HG03095 (cell line): ENCODE measurements at regions not wholly inside any gene's neighbourhood (a gene's known extent, or its start where the extent isn't known, plus 50 kb on each side); places are given as distances from the start of the nearest gene placed in this dataset.

Experiments used
- ATAC-seq: cut with Tn5 transposase; IDR thresholded peaks from one replicate; pipeline ENCODE4 v1.9.1; 2021; ENCODE audit warnings: moderate library complexity; ENCODE audit not compliant: unreplicated experiment

DNA sequence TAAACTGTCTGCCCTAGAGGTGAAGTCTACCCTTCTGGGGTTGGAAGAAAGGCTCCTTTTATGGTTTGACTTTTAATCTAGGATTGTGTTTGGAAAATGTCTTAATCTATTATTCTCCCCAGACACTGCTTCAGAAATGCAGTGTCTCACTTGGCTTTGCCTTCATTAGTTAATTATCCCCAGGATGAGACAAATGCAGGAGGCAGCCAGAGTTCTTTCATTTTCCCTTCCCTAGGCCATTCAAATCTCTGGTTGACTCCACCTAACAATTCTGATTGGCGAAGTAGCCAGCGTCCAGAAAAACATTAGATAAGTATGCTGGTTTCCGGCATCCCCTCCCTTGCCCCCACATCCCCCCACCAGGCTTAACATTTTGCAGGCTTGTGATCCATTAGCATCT lies 325.8 kb upstream of the PBX1 start:
- ATAC-seq: no peak

DNA sequence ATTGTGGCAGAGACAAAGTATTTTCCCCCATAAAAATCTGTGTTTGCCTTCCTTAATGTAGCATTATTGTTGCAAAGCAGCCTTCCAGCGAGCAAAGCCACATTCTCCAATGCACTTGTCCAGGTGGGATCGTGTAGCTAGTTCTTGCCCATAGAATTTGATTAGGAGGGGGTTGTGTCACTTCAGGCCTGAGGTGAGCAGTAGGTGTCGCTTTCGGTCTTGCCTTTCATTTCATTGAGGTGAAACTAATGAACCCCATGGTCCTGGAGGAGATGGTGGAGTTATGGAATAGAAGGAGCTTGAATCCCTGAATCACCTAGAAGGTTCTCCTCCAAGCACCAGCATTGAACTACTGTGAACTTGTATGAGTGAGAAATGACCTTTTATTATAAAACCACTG lies 318.9 kb upstream of the PBX1 start:
- ATAC-seq: no peak

DNA sequence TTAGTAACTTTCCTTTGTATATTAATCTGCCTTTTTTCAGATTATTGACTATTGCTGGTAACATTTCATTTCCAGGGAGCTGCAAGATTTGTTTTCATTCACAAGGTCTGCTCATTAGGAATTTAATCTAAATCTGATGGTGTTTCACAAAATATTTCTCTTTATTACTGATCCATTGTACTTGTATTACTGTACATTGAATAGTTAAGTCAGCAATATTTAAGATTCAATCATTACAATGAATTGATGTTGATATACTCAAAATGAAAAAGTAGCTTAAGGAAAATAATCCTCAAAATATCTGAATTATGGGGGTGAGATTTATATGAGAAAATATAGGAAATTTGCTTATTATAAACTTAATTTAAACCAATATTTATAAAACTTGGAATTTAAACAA lies 308.6 kb upstream of the PBX1 start:
- no peak for ATAC-seq

DNA sequence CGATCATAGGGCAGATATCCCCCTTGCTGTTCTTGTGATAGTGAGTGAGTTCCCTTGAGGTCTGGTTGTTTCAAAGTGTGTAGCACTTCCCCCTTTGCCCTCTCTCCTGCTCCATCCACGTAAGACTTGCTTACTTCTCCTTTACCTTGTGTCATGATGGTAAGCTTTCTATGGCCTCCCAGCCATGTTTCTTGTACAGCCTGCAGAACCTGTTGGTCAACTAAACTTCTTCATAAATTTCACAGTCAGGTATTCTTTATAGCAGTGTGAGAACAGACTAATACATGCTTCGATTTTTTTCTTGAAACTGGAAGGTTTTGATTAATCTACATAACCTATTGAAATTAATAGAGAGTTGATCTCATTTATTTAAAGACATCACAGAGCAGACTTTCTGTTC lies 302.5 kb upstream of the PBX1 start:
- ATAC-seq: no peak

DNA sequence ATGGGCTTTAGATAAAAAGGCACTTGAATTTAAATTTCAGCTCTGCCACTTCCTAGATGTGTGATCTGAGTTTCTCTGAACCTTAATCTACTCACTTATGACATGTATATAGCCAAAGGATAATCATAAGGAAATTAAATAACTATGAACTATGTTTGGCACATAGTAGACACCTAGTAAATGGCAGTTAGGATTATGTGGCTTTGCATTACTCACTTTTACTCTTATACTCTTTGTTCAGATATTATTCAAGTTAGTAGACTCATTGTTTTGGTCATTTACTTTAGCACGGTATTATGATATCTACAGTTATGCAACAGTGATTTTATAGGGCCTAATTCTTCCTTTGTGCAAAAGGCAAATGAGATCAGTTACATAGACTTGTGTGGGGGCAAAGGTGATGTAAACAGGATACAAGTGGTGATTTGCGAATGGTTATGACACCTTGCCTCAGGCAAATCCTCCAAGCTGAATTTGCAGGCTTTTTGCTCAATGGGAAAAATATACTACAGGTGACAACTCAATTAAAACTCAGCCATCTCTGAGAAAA lies 297.2 kb upstream of the PBX1 start:
- no peak for ATAC-seq

DNA sequence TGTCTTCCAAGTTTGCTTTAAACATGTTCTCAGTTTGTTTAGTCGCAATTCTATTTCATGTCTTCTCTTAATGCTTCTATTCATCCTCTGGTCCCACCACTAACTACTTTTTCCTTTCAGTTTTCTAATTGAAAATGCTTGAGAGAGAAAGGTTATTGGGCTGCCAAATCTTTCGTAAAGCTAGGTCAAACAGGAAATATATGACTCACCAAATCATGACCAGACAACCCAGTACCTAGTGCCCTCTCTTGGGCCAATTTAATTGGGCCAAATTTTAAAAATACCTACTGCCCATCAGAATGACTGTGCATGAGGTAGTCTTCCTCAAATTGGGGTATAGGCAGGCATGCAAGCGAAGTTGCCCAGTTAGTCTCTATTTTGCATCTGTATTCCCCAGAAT lies 295.4 kb upstream of the PBX1 start:
- no peak for ATAC-seq

DNA sequence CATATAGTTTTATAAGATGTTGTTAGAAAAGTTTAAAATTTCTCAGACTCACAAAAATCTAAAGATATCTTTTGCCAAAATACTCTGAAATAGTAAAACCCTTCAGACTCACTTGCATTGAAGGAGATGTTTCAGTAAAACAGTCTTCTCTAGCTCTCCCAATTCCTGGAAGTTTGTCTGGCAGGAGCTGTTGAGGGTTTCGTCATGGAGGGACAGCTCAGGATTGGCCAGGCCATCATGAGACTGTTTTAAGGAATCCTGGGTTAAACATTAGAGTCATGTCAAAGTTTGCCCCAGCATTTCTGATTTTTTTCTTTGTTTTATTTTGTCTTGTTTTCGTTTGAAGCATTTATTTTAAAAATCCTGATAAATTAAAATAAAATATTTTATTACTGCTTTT lies 293.8 kb upstream of the PBX1 start:
- no peak for ATAC-seq

DNA sequence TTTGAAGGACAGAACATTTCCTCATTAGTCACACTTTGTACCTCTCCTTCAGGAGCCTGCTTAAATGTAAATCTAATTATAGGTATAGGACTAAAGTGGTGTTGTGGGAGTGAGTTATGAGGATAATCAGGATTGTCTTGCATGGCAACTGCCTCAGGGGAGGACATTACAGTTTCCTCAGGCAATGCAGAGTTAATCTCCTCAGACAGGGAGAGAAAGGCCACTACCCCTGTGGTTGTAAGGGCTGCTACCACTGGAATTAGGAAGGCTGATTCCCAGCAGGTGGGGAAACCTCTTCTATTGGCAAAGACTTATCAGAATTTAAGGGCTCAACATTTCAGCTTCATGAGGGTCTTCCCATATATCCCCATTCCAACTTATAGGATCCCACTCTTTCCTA lies 286.8 kb upstream of the PBX1 start:
- ATAC-seq: no peak

DNA sequence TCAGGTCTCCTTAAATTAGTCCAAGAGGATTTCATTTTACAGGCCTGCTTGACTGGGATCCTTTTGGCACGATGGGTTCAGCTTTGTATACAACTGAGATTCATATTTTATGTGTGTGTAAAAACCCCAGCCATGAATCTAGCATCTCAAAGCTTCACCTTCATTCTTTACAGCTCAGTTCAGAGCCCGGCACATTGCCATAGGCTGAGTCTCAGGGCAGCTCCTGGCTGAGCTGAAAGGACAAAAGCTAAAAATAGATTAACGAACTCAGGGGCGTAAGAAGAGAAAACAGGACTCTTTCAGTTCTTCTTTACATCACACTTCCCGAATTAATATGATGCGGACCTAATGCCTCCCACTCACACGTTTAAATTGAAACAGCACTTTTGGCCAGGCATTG lies 262.8 kb upstream of the PBX1 start:
- no peak for ATAC-seq

DNA sequence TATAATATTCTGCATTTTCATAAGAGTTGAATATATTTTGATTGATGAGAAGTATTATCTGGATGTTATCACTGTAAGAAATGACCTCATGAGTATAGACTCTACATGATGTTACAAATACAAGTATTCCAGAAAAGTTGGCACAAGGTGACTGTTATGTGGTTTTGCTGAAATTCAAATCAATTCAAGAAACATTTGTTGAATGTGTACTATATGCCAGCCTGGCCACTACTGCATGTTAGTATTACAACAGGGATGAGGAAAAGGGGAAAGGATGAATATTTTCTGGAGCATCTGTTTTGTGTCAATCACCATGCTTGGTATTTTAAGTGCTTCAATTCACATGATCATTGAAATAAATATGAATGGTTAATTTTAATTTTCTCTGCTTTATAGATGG lies 250.9 kb upstream of the PBX1 start:
- no peak for ATAC-seq

DNA sequence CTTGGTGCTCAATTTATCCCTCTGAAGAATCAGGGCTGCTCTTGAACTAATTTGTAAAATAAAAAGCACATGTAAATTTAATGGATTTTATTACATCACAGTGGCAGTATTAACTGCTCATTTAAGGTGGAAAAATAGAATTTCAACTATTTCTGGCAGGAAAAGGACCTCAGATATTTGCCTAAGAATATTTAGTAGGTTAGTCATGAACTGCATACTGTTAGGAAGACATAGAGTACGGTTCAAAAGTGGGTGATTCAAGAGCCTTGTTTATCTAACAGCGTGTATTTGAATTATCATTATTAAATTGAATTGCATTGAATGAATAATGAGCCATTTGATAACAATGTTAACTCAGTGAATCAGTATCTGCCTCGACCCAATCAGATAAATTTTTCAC lies 248.8 kb upstream of the PBX1 start:
- ATAC-seq: no peak

DNA sequence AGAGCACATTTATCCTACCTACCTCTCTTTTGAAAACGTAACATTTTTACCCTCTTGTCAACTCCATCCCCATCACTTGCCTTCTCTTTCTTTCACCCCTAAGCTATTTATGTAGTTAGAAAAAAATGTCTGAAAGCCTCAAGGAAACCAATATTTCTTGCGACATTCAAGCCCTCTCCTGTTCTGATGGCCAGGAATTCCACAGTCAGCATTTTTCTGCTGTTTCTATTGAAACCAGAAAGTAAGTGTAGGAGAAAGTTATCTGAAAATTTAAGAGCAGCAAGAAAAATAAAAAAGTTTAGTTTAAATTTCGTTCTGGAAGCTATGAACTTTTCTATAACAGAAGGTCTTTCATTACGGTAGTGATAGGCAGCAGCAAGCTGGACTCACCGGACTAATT lies 247.6 kb upstream of the PBX1 start:
- ATAC-seq: no peak

DNA sequence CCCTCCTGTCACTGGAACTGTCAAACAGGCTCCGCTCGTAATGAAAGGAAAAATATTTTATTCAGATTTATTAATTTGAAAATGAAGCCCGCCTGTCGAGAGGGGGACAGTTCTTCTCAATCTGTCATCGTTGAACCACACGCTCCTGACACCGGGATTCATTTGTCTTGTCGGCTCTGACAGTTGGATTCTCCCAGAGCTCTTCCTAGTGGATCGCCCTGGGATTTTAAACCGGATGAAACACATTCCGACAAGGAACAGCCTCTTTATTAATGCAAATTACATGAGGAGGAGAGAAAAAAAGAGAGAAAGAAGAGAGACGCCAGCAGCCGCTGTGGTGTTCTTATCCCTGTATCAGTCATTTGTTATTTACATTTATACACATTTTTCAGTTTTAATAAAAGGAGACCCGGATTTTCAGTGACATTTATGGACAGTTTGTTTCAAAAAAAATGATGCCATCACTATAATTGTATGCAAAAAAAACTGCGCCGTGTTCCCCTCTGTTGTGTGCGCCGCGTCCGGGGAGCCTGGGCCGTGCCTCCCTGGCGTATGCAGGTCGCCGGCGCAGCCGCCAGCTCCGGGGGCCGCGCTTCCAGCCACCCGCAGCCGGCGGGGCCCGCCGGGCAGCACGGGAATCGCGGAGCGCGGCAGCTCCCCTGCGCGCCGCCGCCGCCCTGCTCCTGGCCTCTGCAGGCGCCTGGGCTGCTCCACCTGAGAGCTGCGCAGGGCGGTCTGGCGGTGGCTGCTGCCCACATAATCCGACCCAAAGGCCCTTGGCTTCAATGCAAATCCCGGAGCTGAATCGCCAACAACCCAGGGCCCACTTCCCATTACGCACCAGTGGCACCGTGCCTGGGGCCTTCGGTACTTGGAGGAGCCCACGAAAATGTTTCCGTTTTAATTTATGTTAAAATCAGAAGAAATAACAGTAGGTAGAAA lies 237.9 kb upstream of the PBX1 start:
- ATAC-seq: no peak

DNA sequence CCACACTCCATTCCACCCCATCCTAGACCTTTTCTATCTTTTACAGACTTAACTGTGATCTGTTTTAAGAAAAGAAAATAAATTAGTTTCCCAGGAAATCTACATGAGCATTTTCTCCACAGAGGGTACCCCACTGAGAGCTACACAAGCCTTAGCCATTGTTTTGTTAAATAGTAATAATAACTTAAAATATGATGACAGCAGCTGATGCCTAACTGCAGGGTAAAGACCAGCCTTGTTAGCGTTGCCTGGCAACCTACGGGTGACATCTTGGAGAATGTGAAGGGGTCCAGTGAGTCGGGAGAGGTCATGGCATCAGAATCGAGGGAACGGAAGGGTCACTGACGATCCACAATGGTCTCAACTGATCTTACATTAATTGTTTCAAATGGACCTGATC lies 233.2 kb upstream of the PBX1 start:
- ATAC-seq: no peak

DNA sequence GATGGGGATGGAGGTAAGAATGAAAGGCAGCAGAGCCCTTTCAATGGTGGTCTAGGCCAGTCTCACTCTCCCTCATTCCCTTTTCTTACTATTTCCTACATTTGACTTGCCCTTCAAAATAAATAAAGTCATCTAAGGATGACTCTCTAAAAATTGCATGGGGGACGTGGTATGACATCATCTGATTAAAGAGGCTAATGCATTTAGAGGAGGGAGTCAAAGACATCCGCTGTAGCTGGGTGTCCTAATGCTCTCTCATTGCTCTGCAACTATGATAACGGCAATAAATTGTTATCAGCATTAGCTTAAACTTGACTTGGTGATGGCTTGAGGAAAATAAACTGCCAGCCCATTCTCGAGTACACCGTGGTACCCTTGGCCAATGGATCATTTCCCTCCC lies 225.6 kb upstream of the PBX1 start:
- no peak for ATAC-seq

DNA sequence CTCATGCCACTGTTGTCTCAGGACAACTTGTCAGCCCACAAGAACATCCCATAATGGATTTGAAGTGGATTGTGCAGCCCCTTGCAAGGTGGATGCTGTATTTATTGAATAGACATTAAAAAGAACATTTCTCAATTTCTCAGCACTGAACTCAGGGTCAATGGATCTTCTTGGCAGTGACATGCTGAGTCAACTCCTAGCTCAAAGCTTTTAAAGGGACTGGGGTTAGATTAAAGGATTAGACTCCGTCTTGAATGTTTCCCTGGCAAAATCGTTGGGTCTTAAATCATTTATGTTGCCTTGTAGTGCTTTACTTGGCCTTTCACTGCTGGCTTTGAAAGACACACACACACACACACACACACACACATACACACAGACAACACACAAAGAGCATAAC lies 221.6 kb upstream of the PBX1 start:
- no peak for ATAC-seq

DNA sequence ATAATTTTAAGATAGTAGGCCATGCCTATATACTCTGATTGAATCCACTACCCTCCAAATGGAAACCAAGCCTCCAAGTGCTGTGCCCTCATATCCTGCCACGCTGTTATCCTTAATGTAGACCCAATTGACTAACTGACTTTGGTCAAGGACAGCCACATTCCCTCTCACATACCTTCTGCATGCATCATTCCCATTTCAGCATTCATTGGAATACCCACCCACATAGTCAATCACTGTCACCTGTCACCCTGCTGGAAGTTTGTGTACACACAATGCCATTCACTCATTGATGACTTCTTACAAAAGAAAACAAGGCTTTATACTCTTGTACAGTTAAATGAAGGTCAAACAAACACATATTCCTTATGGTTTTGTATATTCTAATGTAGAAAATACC lies 221.1 kb upstream of the PBX1 start:
- no peak for ATAC-seq

DNA sequence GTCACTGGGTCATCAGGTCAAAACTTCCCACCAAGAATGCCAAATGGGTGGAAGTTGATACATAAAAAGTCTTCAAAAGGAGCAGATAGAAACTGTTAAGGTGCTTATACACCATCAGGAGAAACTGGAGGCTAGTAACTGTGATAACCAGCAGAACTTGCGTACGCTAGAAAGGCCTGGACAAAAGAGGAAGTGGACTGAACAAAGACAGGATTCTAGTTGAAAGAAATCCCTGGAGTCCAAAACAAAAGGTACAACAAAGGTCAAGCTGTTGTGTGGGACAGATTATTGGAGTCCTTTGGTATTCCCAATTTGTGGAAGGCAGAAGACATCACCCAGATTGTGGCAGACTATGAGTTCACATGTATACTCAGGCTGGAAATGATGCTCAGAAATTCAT lies 215.8 kb upstream of the PBX1 start:
- no peak for ATAC-seq

DNA sequence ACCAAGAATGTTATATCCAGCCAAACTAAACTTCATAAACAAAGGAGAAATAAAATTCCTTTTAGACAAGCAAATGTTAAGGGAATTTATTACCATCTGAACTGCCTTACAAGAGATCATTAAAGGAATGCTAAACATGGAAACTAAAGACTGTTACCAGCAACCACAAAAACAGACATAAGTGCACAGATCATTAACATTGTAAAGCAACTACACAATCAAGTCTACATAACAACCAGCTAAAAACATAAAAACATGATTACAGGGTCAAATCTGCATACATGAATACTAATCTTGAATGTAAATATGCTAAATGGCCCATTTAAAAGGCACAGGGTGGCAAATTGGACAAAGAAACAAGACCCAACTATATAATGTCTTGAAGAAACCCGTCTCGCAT lies 211.0 kb upstream of the PBX1 start:
- ATAC-seq: no peak

DNA sequence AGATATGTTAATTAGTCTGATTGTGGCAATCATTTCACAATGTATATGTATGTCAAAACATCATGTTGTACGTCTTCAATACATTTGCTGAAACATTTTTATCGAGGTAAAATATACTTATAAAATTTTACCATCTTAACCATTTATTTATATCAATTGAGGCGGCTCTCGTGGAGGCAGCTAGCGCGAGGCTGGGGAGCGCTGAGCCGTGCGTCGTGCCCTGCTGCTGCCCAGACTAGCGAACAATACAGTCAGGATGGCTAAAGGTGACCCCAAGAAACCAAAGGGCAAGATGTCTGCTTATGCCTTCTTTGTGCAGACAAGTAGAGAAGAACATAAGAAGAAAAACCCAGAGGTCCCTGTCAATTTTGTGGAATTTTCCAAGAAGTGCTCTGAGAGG lies 202.5 kb upstream of the PBX1 start:
- ATAC-seq: no peak

DNA sequence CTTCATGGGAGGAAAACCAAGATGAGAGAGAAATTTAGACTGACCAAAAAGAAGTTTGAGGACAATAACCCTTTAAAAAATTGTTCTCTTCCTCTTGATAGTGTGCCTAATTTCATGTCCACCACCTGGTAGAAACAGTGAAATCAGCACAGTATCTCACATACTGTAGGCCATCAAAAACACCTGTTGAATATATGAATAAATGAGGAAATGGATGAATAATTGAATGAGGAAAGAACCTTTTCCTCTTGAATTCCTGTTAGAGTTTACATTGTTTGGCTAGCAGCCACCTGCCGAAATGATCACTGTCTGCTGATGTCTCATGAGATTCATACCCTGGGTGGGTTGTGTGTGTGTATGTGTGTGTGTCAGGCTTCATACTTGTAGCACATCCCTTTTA lies 198.7 kb upstream of the PBX1 start:
- ATAC-seq: no peak

DNA sequence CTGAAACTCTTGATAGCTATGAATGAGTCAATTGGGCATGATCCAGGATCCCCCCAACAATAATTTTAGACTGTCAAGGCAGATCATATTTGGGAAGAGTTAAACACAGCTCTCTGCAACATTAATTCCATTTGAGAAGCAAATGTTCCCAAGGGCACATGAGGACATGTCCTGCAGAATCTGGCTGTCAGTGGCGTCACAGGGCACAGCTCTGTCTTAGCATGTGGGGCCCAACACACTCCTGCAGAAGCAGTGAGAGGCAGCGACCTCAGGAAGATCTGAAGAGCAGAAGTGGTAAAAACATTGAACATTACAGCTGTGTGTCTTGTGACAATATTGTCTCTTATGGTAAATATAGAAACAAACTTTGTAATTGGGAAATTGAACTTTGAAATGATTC lies 197.1 kb upstream of the PBX1 start:
- no peak for ATAC-seq

DNA sequence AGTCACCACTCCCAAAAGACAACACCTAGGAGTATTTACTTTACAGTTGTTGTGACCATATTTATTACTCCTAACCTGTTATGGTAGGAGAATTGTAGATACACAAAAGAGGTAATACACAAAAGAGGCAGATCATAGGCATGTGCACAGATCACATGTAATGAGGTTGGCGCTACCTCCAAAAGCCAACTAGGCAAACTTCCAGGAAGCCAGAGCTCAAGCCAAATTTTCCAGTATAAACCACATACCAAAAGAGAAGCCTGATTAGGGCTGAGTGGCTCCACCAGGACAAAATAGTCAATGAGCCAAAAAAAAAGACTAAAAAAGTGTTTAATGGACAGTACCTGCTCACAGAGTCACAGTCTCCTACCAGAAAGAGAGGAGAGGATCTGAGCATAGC lies 195.0 kb upstream of the PBX1 start:
- ATAC-seq: no peak
